Endodermal cell (in vitro differentiated cells): ENCODE measurements at regions not wholly inside any gene's neighbourhood (a gene's known extent, or its start where the extent isn't known, plus 50 kb on each side); places are given as distances from the start of the nearest gene placed in this dataset.

Experiments
- DNase-seq: peaks from one replicate; pipeline ENCODE4 v3.0.0-alpha.2; 2017
- H3K27ac ChIP-seq: 2 replicates; pipeline ENCODE4 v1.5.1; 2013; ENCODE audit warnings: mild to moderate bottlenecking, low read depth, low read length, moderate library complexity
- H3K27me3 ChIP-seq: 2 replicates; pipeline ENCODE4 v1.6.1; 2013; ENCODE audit warnings: mild to moderate bottlenecking, low read length, moderate library complexity; ENCODE audit not compliant: insufficient read depth, control insufficient read depth, poor library complexity, severe bottlenecking
- H3K36me3 ChIP-seq: 2 replicates; pipeline ENCODE4 v1.7.0; 2013; ENCODE audit warnings: mild to moderate bottlenecking, low read length, moderate library complexity; ENCODE audit not compliant: control insufficient read depth, insufficient read depth
- H3K4me1 ChIP-seq: one replicate; pipeline ENCODE4 v1.7.0; 2013; ENCODE audit warnings: low read length; ENCODE audit not compliant: control insufficient read depth, insufficient read depth
- H3K4me3 ChIP-seq: 2 replicates; pipeline ENCODE4 v1.5.1; 2013; ENCODE audit warnings: mild to moderate bottlenecking, low read length, moderate library complexity
- H3K9ac ChIP-seq: 2 replicates; pipeline ENCODE4 v1.6.1; 2013; ENCODE audit warnings: mild to moderate bottlenecking, low read length, moderate library complexity; ENCODE audit not compliant: poor library complexity, severe bottlenecking; ENCODE audit errors: extremely low read depth
- H3K9me3 ChIP-seq: 2 replicates; pipeline ENCODE4 v1.6.1; 2013; ENCODE audit warnings: mild to moderate bottlenecking, low read length, moderate library complexity; ENCODE audit not compliant: control insufficient read depth
- H3K27ac Mint-ChIP-seq: 2 replicates; pipeline ENCODE4 v1.8.0; 2020; ENCODE audit warnings: mixed read lengths
- H3K27me3 Mint-ChIP-seq: 2 replicates; pipeline ENCODE4 v1.8.0; 2021; ENCODE audit warnings: mild to moderate bottlenecking, mixed read lengths; ENCODE audit not compliant: insufficient read depth
- H3K36me3 Mint-ChIP-seq: 2 replicates; pipeline ENCODE4 v1.8.0; 2020; ENCODE audit warnings: low read depth, mixed read lengths
- H3K4me1 Mint-ChIP-seq: 2 replicates; pipeline ENCODE4 v1.8.0; 2020; ENCODE audit warnings: mixed read lengths
- H3K4me3 Mint-ChIP-seq: 2 replicates; pipeline ENCODE4 v1.8.0; 2020; ENCODE audit warnings: mild to moderate bottlenecking, moderate library complexity, mixed read lengths
- H3K9me3 Mint-ChIP-seq: 2 replicates; pipeline ENCODE4 v1.8.0; 2020; ENCODE audit warnings: mild to moderate bottlenecking, mixed read lengths
- WGBS, 2 experiments: methylation state at CpG; one replicate each; pipeline versions ENCODE4 v1.1.5 to v1.1.7; 2013; ENCODE audit warnings: missing lambda C conversion rate in 2 of 2, mixed read lengths in 1 of 2; ENCODE audit not compliant: insufficient coverage in 1 of 2, insufficient read length in 1 of 2; 5-methylcytosine and 5-hydroxymethylcytosine counted together
- TF ChIP-seq, protein P1 (sequence below): fragments of 200-600 bp; sonication (generic); conservative IDR thresholded peaks from 2 replicates; pipeline ENCODE4 v1.5.0; 2021; ENCODE audit warnings: antibody characterized with exemption, mild to moderate bottlenecking

DNA sequence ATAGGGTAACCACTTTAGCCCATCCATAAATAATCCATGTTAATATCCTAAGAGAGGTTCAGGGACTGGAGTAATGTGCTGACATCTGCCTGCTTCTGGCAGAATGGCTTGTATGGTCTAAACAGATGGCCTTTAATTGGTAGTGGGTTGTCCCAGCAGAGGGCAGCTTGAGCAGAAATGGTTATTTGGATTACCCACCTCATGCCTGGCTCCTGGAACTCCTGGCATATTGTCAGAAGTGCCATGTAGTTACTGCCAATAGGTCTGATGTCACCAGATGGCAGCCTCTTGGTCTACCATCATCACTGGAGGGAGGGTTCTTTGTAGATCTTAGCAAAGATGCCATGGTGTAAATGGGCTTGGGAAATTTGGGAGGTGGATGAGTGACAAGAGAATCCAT is 157.5 kb upstream of the SOX9 start:
- H3K36me3 ChIP-seq, result no peaks in the 10 kb centered on the region
- Mint-ChIP-seq H3K9me3 (peaks cover 4% of the 10 kb centered on the region), H3K27me3 (peaks cover 34% of the 10 kb centered on the region), H3K36me3 (no peaks in the 10 kb centered on the region), H3K4me1 (no peaks in the 10 kb centered on the region), H3K27ac (no peak overlapping the region), H3K4me3 (no peak overlapping the region)
- no peaks in the 10 kb centered on the region for H3K9me3 ChIP-seq
- TF ChIP-seq, protein P1, sequence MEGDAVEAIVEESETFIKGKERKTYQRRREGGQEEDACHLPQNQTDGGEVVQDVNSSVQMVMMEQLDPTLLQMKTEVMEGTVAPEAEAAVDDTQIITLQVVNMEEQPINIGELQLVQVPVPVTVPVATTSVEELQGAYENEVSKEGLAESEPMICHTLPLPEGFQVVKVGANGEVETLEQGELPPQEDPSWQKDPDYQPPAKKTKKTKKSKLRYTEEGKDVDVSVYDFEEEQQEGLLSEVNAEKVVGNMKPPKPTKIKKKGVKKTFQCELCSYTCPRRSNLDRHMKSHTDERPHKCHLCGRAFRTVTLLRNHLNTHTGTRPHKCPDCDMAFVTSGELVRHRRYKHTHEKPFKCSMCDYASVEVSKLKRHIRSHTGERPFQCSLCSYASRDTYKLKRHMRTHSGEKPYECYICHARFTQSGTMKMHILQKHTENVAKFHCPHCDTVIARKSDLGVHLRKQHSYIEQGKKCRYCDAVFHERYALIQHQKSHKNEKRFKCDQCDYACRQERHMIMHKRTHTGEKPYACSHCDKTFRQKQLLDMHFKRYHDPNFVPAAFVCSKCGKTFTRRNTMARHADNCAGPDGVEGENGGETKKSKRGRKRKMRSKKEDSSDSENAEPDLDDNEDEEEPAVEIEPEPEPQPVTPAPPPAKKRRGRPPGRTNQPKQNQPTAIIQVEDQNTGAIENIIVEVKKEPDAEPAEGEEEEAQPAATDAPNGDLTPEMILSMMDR, result no peak
- no peak overlapping the region for H3K27ac ChIP-seq
- no peaks in the 10 kb centered on the region for H3K4me1 ChIP-seq
- H3K9ac ChIP-seq, result no peak overlapping the region
- no peak overlapping the region for H3K4me3 ChIP-seq
- no peak for DNase-seq
- H3K27me3 ChIP-seq, result peaks cover 35% of the 10 kb centered on the region

DNA sequence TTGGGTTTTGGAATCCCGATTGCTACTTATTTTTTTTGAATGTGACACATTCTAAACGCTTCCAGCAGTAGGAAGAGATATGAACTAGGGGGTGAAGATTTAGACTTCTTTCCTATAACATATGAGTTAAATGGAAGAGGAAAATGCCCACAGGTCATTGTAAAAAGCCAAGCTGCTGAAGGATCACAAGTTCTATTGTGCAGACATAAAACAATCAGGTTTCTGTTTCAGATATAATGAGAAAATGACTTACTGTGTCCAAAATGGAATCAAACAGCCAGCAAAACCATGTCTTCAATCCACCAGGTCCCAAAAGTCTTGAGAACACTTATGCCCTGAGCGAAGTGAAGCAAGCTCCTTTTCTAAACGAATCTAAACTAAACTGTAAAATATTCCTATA is 157.0 kb upstream of the SOX9 start:
- TF ChIP-seq, protein P1, result no peak
- Histone ChIP-seq H3K9me3 (no peaks in the 10 kb centered on the region), H3K27ac (no peak overlapping the region), H3K9ac (no peak overlapping the region), H3K36me3 (no peaks in the 10 kb centered on the region), H3K4me3 (no peak overlapping the region), H3K27me3 (peaks cover 38% of the 10 kb centered on the region), H3K4me1 (no peaks in the 10 kb centered on the region)
- Mint-ChIP-seq H3K27ac (no peak overlapping the region), H3K36me3 (no peaks in the 10 kb centered on the region), H3K4me1 (no peaks in the 10 kb centered on the region), H3K4me3 (no peak overlapping the region), H3K27me3 (peaks cover 34% of the 10 kb centered on the region), H3K9me3 (peaks cover 4% of the 10 kb centered on the region)
- 89 to 90% methylated on average over 2 to 4 of the region's 4 CpGs for WGBS, 2 experiments
- no peak for DNase-seq

DNA sequence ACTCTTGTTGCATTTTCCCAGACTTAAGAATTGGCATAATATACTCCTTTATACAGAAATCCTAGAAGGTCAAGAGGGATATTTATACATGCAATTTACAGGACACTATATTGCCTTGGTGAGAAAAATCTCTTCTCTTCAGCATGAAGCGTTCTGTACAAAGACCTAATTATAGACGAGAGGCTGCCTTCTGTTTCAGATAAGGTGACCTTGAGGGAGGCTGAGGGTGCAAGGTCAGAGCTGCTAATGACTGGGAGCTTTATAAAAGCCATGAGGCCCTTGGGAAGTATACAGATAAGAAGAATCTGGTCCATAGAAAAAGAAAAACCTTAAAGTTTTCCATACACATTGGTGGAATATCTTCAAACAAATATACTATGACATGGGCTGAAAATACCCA is 156.3 kb upstream of the SOX9 start:
- H3K9ac ChIP-seq, result no peak overlapping the region
- no peak overlapping the region for H3K4me3 ChIP-seq
- H3K36me3 ChIP-seq, result no peaks in the 10 kb centered on the region
- WGBS, 2 experiments, result 94 to 95% methylated on average over 2 of the region's 2 CpGs
- no peak overlapping the region for H3K4me3 Mint-ChIP-seq
- TF ChIP-seq, protein P1, result no peak
- H3K4me1 Mint-ChIP-seq, result no peaks in the 10 kb centered on the region
- H3K9me3 Mint-ChIP-seq, result peaks cover 4% of the 10 kb centered on the region
- H3K9me3 ChIP-seq, result no peaks in the 10 kb centered on the region
- H3K27ac Mint-ChIP-seq, result no peak overlapping the region
- no peak for DNase-seq
- peaks cover 34% of the 10 kb centered on the region for H3K27me3 Mint-ChIP-seq
- no peak overlapping the region for H3K27ac ChIP-seq
- no peaks in the 10 kb centered on the region for H3K4me1 ChIP-seq
- peaks cover 46% of the 10 kb centered on the region for H3K27me3 ChIP-seq
- no peaks in the 10 kb centered on the region for H3K36me3 Mint-ChIP-seq
